ENCODE measurements at regions not wholly inside any gene's neighbourhood (a gene's known extent, or its start where the extent isn't known, plus 50 kb on each side); places are given as distances from the start of the nearest gene placed in this dataset.

GRCh38 chr11:103688924-103689323 is 347.5 kb upstream of the DDI1 start:
- ChIA-PET CTCF (no interaction called here), POLR2A (no interaction called here)
- H3K4me3 Mint-ChIP-seq = no peak overlapping the region
- intact Hi-C loops (cut with micrococcal nuclease) = no loop called here
- no peaks in the 10 kb centered on the region for H3K4me1 Mint-ChIP-seq (ENCODE audit: low read depth)
- no peak overlapping the region for H3K27ac Mint-ChIP-seq
- no peak for DNase-seq
- no peaks in the 10 kb centered on the region for H3K27me3 Mint-ChIP-seq
- no peaks in the 10 kb centered on the region for H3K9me3 Mint-ChIP-seq
- H3K36me3 Mint-ChIP-seq = no peaks in the 10 kb centered on the region

DNA sequence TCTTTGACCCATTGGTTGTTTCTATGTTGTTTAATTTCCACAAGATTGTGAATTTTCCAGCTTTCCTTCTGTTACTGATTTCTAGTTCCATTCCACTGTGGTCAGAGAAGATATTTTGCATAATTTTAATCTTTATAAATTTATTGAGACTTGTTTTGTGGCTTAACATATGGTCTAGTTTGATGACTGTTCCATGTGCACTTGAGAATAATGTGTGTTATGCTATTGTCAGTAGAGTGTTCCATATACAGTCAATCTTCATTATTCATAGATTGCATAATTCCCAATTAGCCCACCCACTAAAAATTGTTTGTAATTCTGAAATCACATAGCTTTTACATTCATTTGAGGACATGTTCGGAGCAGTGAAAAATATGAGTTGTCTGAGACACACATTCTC is 346.1 kb upstream of the DDI1 start:
- Mint-ChIP-seq H3K9me3 (no peaks in the 10 kb centered on the region), H3K4me3 (no peak overlapping the region), H3K27ac (no peak overlapping the region), H3K4me1 (ENCODE audit: low read depth) (no peaks in the 10 kb centered on the region), H3K36me3 (no peaks in the 10 kb centered on the region), H3K27me3 (no peaks in the 10 kb centered on the region)
- POLR2A ChIA-PET = no interaction called here
- no peak for DNase-seq
- CTCF ChIA-PET = no interaction called here
- intact Hi-C loops (cut with micrococcal nuclease) = no loop called here

DNA sequence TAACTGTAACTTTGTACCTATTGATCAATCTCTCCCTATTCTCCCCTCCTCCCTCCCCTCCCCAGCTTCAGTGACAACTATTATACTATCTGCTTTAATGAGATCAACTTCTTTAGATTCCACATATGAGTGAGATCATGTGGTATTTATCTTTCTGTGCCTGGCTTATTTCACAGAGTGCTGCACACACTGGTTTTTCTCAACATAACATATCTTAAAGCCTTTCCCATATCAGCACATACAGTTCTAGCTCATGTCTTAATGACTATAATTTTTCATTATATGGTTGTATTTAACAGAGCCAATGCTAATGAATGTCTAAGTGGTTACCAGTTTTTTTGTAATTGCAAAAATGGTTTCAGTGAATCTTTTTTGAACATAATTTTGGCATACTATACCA is 340.3 kb upstream of the DDI1 start:
- no peaks in the 10 kb centered on the region for H3K4me1 Mint-ChIP-seq (ENCODE audit: low read depth)
- H3K27ac Mint-ChIP-seq = no peak overlapping the region
- H3K9me3 Mint-ChIP-seq = peaks cover 5% of the 10 kb centered on the region
- no peaks in the 10 kb centered on the region for H3K36me3 Mint-ChIP-seq
- no peak for DNase-seq
- intact Hi-C loops (cut with micrococcal nuclease) = no loop called here
- ChIA-PET CTCF (interaction anchor here (0.8 kb wide), 1 partner anchor 14 kb away, joined by 4 read pairs; no protein-coding TSS in a partner anchor), POLR2A (no interaction called here)
- no peak overlapping the region for H3K4me3 Mint-ChIP-seq
- H3K27me3 Mint-ChIP-seq = no peaks in the 10 kb centered on the region

GRCh38 chr11:103699216-103699615 is 337.2 kb upstream of the DDI1 start:
- ChIA-PET POLR2A (no interaction called here), CTCF (no interaction called here)
- no peak for DNase-seq
- H3K4me1 Mint-ChIP-seq (ENCODE audit: low read depth) = no peaks in the 10 kb centered on the region
- no peaks in the 10 kb centered on the region for H3K27me3 Mint-ChIP-seq
- no peak overlapping the region for H3K4me3 Mint-ChIP-seq
- H3K27ac Mint-ChIP-seq = no peak overlapping the region
- H3K36me3 Mint-ChIP-seq = no peaks in the 10 kb centered on the region
- intact Hi-C loops (cut with micrococcal nuclease) = no loop called here
- peaks cover 5% of the 10 kb centered on the region for H3K9me3 Mint-ChIP-seq

- Mint-ChIP-seq H3K27me3 (no peaks in the 10 kb centered on the region), H3K4me3 (no peak overlapping the region), H3K36me3 (no peaks in the 10 kb centered on the region), H3K27ac (no peak overlapping the region), H3K9me3 (peaks cover 5% of the 10 kb centered on the region), H3K4me1 (ENCODE audit: low read depth) (no peaks in the 10 kb centered on the region)
- ChIA-PET POLR2A (no interaction called here), CTCF (no interaction called here)
- intact Hi-C loops (cut with micrococcal nuclease) = no loop called here
- DNase-seq = no peak
Observed at GRCh38 chr11:103699656-103700055, 336.8 kb upstream of the DDI1 start.

DNA sequence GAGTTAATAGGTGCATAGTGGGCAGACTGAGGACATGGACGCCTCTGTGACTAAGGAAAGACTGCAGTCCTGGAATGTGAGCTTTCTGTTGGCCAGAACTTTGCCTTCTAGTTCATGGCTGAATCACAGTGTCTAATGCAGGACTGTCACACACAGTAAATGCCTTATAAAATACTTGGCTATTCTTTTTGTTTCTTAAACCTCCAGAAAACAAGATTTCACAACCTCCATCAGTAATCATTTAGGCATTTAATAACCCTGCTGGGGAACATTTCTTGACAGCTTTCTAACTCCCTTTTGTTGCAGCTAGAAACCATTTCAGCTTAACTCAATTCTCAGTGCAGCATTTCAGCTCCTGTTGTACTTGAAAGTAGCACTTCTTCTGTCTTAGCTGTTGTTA is 335.8 kb upstream of the DDI1 start:
- no peak for DNase-seq
- Mint-ChIP-seq H3K36me3 (no peaks in the 10 kb centered on the region), H3K4me1 (ENCODE audit: low read depth) (no peaks in the 10 kb centered on the region), H3K4me3 (no peak overlapping the region), H3K27me3 (no peaks in the 10 kb centered on the region), H3K27ac (no peak overlapping the region), H3K9me3 (peaks cover 5% of the 10 kb centered on the region)
- intact Hi-C loops (cut with micrococcal nuclease) = no loop called here
- ChIA-PET CTCF (no interaction called here), POLR2A (no interaction called here)

DNA sequence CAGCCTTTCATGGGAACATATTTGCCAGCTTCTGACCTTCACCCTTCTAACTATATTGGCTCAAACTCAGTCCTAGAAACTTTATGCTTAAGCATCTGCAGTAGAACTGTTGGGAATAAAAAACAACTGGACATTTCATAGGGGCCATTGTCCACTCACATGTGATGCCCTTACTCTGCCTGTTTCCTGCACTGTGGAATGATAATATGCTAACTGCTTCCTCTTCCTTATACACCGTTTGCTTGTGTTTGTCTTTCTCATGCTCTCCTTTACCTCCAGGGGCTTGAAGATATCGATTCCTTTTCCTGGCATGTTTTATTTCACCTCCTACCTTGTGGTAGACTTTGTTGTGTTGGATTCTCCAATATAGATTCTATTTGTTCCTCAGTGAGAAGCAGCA is 333.0 kb upstream of the DDI1 start:
- intact Hi-C loops (cut with micrococcal nuclease) = no loop called here
- no peaks in the 10 kb centered on the region for H3K9me3 Mint-ChIP-seq
- POLR2A ChIA-PET = no interaction called here
- H3K27ac Mint-ChIP-seq = no peak overlapping the region
- H3K4me3 Mint-ChIP-seq = no peak overlapping the region
- H3K27me3 Mint-ChIP-seq = no peaks in the 10 kb centered on the region
- no peaks in the 10 kb centered on the region for H3K4me1 Mint-ChIP-seq (ENCODE audit: low read depth)
- no peak for DNase-seq
- CTCF ChIA-PET = no interaction called here
- H3K36me3 Mint-ChIP-seq = no peaks in the 10 kb centered on the region

GRCh38 chr11:103703954-103704353 is 332.5 kb upstream of the DDI1 start:
- ChIA-PET POLR2A (no interaction called here), CTCF (no interaction called here)
- Mint-ChIP-seq H3K9me3 (no peaks in the 10 kb centered on the region), H3K27me3 (no peaks in the 10 kb centered on the region), H3K27ac (no peak overlapping the region), H3K4me1 (ENCODE audit: low read depth) (no peaks in the 10 kb centered on the region), H3K36me3 (no peaks in the 10 kb centered on the region), H3K4me3 (no peak overlapping the region)
- no peak for DNase-seq
- intact Hi-C loops (cut with micrococcal nuclease) = no loop called here

DNA sequence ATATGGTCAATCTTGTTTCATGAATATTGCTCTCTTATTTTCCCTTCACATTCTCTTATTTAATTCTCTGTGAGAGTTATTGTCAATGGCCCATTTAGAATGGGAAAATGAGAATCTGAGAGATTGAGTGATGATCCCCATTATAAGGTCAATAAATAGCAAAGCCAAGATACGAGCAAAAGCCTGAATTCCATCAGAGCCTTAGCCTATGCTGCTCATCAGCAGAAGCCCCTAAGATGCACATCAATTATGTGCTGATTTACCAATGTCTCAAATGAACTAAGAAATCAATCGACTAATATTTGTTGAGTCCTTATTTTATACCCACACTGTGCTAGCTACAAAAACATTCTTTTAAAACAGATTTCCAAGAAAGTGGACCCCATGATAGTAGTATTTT is 330.8 kb upstream of the DDI1 start:
- Mint-ChIP-seq H3K9me3 (no peaks in the 10 kb centered on the region), H3K27ac (no peak overlapping the region), H3K4me1 (ENCODE audit: low read depth) (no peaks in the 10 kb centered on the region), H3K27me3 (no peaks in the 10 kb centered on the region), H3K4me3 (no peak overlapping the region), H3K36me3 (no peaks in the 10 kb centered on the region)
- CTCF ChIA-PET = no interaction called here
- no peak for DNase-seq
- POLR2A ChIA-PET = no interaction called here
- intact Hi-C loops (cut with micrococcal nuclease) = no loop called here

DNA sequence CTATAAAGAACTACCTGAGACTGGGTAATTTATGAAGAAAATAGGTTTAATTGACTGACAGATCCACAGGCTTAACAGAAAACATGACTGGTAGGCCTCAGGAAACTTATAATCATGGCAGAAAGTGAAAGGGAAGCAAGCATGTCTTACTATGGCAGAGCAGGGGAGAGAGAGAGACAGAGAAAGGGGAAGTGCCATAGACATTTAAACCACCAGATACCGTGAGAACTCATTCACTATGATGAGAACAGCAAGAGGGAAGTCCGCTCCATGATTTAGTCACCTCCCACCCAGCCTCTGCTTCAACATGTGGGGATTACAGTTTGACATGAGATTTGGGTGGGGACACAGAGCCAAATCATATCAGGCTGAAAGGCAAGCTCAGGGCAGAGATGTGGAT is 327.1 kb upstream of the DDI1 start:
- POLR2A ChIA-PET = no interaction called here
- Mint-ChIP-seq H3K9me3 (no peaks in the 10 kb centered on the region), H3K36me3 (no peaks in the 10 kb centered on the region), H3K27me3 (no peaks in the 10 kb centered on the region), H3K27ac (no peak overlapping the region), H3K4me1 (ENCODE audit: low read depth) (no peaks in the 10 kb centered on the region), H3K4me3 (no peak overlapping the region)
- CTCF ChIA-PET = no interaction called here
- intact Hi-C loops (cut with micrococcal nuclease) = no loop called here
- DNase-seq = no peak

GRCh38 chr11:103714246-103714645 is 322.2 kb upstream of the DDI1 start:
- Mint-ChIP-seq H3K27me3 (no peaks in the 10 kb centered on the region), H3K27ac (no peak overlapping the region)
- intact Hi-C loops (cut with micrococcal nuclease) = no loop called here

GRCh38 chr11:103716363-103716762 is 320.1 kb upstream of the DDI1 start:
- Mint-ChIP-seq H3K27ac (no peak overlapping the region), H3K4me3 (no peak overlapping the region), H3K27me3 (no peaks in the 10 kb centered on the region), H3K36me3 (no peaks in the 10 kb centered on the region), H3K4me1 (ENCODE audit: low read depth) (no peaks in the 10 kb centered on the region), H3K9me3 (no peaks in the 10 kb centered on the region)
- POLR2A ChIA-PET = no interaction called here
- DNase-seq = no peak
- intact Hi-C loops (cut with micrococcal nuclease) = no loop called here
- CTCF ChIA-PET = no interaction called here

More at GRCh38 chr11:103714246-103714645, 322.2 kb upstream of the DDI1 start:
- POLR2A ChIA-PET = no interaction called here
- Mint-ChIP-seq H3K9me3 (no peaks in the 10 kb centered on the region), H3K36me3 (no peaks in the 10 kb centered on the region), H3K4me3 (no peak overlapping the region), H3K4me1 (ENCODE audit: low read depth) (no peaks in the 10 kb centered on the region)
- DNase-seq = no peak
- CTCF ChIA-PET = no interaction called here

DNA sequence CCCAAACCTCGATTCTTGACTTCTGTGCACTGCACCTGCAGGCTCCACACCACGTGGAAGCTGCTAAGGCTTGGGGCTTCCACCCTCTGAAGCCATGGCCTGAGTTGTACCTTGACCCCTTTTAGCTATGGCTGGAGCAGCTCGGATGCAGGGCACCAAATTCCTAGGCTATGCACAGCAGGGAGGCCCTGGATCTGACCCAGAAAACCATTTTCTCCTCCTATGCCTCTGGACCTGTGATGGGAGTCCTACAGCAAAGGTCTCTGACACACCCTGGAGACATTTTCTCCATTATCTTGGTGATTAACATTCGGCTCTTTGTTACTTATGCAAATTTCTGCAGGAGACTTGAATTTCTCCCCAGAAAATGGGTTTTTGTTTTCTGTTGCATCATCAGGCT is 309.2 kb upstream of the DDI1 start:
- intact Hi-C loops (cut with micrococcal nuclease) = no loop called here
- H3K27me3 Mint-ChIP-seq = no peaks in the 10 kb centered on the region
- CTCF ChIA-PET = no interaction called here

GRCh38 chr11:103729617-103730016 is 306.8 kb upstream of the DDI1 start:
- ChIA-PET CTCF (no interaction called here), POLR2A (no interaction called here)
- intact Hi-C loops (cut with micrococcal nuclease) = no loop called here
- H3K4me1 Mint-ChIP-seq (ENCODE audit: low read depth) = no peaks in the 10 kb centered on the region
- H3K4me3 Mint-ChIP-seq = no peak overlapping the region
- peaks cover 19% of the 10 kb centered on the region for H3K9me3 Mint-ChIP-seq
- DNase-seq = no peak
- H3K27me3 Mint-ChIP-seq = no peaks in the 10 kb centered on the region
- no peaks in the 10 kb centered on the region for H3K36me3 Mint-ChIP-seq
- H3K27ac Mint-ChIP-seq = no peak overlapping the region

More for the DNA sequence above, 309.2 kb upstream of the DDI1 start:
- H3K27ac Mint-ChIP-seq = no peak overlapping the region
- no peak for DNase-seq
- no peaks in the 10 kb centered on the region for H3K4me1 Mint-ChIP-seq (ENCODE audit: low read depth)
- no peaks in the 10 kb centered on the region for H3K36me3 Mint-ChIP-seq
- no peak overlapping the region for H3K4me3 Mint-ChIP-seq
- POLR2A ChIA-PET = no interaction called here
- H3K9me3 Mint-ChIP-seq = peaks cover 19% of the 10 kb centered on the region
